Activated T-helper 2 cell treated with anti-CD3 and anti-CD28 coated beads, Interferon-gamma antibody, Interleukin-2, Interleukin-4, amounts not matched to agents 10 μg/mL and 5 μg/mL and 100 μg/mL, durations not matched to agents 14 hours and 24 hours and 36 hours (primary cell): ENCODE measurements at regions not wholly inside any gene's neighbourhood (a gene's known extent, or its start where the extent isn't known, plus 50 kb on each side); places are given as distances from the start of the nearest gene placed in this dataset.

ENCODE experiments used
- DNase-seq: peaks from one replicate; pipeline ENCODE4 v3.0.0; 2021; ENCODE audit warnings: low spot score
- H3K27ac Mint-ChIP-seq: one replicate; pipeline ENCODE4 v1.8.0; 2021; ENCODE audit warnings: mixed read lengths
- H3K27me3 Mint-ChIP-seq: one replicate; pipeline ENCODE4 v1.8.0; 2021; ENCODE audit warnings: low read depth, mixed read lengths
- H3K36me3 Mint-ChIP-seq: one replicate; pipeline ENCODE4 v1.8.0; 2021; ENCODE audit warnings: low read depth, mixed read lengths
- H3K4me1 Mint-ChIP-seq: one replicate; pipeline ENCODE4 v1.8.0; 2021; ENCODE audit warnings: low read depth, mixed read lengths
- H3K4me3 Mint-ChIP-seq: one replicate; pipeline ENCODE4 v1.8.0; 2021; ENCODE audit warnings: low read depth, mild to moderate bottlenecking, moderate library complexity, mixed read lengths
- H3K9me3 Mint-ChIP-seq: one replicate; pipeline ENCODE4 v1.8.0; 2021; ENCODE audit warnings: mixed read lengths
- intact Hi-C: fragments of 100-400 bp; cut with micrococcal nuclease; formaldehyde crosslinking; loops from one replicate; pipeline ENCODE4 v1.15.1; 2023

DNA sequence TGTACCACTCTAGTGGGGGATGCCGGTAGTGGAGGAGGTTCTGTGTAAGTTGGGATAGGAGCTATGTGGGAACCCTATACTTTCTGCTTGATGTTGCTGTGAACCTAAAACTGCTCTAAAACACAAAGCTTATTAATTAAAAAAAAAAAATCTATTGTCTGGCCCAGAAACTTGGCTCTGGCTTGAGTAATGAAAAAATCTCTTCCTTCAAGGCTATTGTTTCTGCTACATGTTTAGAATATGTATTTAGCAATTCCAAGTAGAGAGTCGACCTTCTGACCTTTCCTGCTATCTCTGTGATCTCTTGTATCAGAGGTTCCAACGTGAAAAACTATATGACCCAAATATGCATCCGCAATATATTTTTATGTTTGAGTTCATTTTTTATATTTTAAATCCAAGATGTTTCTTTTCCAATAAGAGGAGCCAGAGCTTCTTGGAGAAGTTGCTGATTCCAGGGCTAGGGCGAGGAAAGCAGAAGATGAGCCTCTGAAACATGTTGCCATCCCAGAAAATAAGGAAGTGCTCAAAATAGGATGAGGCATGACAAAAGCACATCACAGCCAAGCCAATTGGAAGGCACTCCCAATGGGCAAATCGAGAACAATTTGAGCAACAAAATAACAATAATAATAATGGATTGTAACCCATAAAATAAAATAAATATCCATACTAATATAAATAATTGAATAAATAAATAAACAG lies 184.6 kb upstream of the TMEM260 start:
- H3K9me3 Mint-ChIP-seq = no peaks in the 10 kb centered on the region
- H3K27ac Mint-ChIP-seq = no peak overlapping the region
- intact Hi-C loops = no loop called here
- no peak overlapping the region for H3K4me3 Mint-ChIP-seq
- no peak for DNase-seq
- no peaks in the 10 kb centered on the region for H3K4me1 Mint-ChIP-seq
- no peaks in the 10 kb centered on the region for H3K36me3 Mint-ChIP-seq
- peaks cover 5% of the 10 kb centered on the region for H3K27me3 Mint-ChIP-seq

DNA sequence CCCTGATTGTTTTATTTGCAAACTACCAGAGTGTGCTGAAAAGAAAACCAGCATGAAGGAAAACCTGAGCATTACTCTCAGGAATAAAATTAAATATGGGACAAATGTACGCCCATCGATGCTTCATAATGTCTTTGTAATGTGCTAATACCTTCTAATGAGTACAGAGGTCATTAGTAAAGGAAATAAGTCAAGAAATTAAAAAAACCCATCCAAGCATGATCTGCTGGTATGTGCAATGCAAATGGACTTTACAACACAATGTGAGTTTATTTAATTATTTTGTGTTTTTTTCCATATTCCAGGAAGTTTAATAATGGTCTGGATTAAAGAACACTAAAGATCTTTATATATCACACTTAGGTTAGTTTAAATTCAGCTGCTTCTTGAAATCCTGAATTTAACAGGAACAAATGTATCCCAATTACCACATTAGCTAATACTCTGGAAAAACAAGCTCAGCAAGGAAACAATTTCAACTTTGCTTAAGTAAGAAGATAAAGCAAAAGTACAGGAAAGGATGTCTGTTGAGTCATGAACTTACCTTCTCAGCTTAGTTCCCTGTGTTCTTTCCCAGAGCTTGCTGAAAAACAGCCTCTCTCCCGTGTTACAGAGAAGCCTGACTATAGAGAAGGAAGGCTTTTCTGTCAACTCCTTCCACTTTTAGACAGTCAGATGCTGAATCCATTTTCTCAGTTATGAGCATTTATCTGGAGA lies 179.3 kb upstream of the TMEM260 start:
- no peaks in the 10 kb centered on the region for H3K36me3 Mint-ChIP-seq
- intact Hi-C loops = no loop called here
- H3K4me1 Mint-ChIP-seq = no peaks in the 10 kb centered on the region
- no peak overlapping the region for H3K27ac Mint-ChIP-seq
- DNase-seq = no peak
- H3K27me3 Mint-ChIP-seq = peaks cover 3% of the 10 kb centered on the region
- H3K9me3 Mint-ChIP-seq = peaks cover 4% of the 10 kb centered on the region
- no peak overlapping the region for H3K4me3 Mint-ChIP-seq

DNA sequence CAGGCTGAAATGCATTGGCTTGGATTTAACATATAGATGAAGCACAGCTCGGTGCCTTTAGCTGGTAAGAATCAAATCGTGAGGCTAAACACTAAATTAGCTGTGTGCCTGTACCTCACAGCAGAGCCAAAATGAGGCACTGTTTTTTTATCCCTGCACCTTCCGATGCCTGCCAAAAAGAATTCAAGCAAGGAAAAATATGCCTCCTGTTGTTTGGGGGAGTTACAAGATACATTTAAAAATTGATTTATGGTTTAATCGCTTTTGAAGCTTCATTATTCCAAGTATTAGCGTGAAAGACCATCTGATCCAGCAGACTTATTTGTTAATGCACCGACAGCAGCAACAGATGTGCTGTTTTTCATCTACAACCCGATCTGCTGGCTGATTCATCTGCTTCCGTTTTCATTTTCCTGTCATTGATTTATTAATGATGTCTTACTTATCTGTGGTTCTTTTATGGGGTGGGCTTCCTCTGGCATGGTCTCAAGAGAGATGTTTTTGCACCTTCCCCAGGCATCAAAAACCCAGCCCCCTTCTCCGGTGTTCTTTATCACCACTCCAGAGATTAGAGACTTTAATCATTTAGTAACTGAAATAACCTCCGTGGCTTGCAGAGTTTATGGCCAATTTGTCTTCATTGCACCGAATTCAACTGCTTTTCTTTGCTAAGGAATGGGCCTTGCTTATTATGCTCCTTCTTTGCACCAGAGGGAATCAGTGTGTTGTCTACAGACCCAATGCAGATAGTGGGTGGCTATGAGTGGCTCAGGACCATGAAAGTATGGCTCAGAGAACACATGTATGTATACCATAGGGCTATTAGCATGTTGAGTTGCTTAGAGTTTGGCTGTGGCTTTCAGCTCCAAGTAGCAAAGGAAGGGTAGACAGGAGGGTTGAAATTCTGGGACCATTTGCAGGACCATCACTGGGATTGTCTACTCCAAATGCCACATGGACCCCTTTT lies 166.8 kb upstream of the TMEM260 start:
- Mint-ChIP-seq H3K27ac (no peak overlapping the region), H3K4me3 (peak overlapping the region; percentile 66), H3K36me3 (no peaks in the 10 kb centered on the region), H3K4me1 (peaks cover 8% of the 10 kb centered on the region), H3K27me3 (peaks cover 22% of the 10 kb centered on the region), H3K9me3 (no peaks in the 10 kb centered on the region)
- no peak for DNase-seq
- intact Hi-C loops = no loop called here

DNA sequence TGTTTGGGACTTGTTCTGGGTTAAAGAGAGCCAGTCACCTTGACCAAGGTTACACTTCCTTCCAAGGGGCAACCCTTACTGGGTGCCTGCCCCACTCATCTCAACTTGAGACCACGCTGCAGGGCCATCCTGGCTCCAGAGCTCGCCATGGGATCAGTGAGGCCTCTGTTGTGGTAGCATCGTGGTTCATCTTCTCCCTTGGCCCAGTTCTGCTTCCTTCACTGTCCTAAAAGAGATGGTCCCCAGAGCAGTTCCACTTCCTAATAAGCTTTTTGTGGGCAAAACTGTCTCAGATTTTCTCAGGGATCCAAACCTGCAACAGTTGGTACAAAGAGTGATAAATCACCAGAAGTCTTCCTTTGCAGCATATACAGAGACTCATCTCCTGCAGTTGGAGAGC lies 165.9 kb upstream of the TMEM260 start:
- intact Hi-C loops = no loop called here
- Mint-ChIP-seq H3K4me1 (peaks cover 8% of the 10 kb centered on the region), H3K9me3 (no peaks in the 10 kb centered on the region), H3K27me3 (peaks cover 21% of the 10 kb centered on the region), H3K27ac (no peak overlapping the region), H3K4me3 (no peak overlapping the region), H3K36me3 (no peaks in the 10 kb centered on the region)
- DNase-seq = no peak

DNA sequence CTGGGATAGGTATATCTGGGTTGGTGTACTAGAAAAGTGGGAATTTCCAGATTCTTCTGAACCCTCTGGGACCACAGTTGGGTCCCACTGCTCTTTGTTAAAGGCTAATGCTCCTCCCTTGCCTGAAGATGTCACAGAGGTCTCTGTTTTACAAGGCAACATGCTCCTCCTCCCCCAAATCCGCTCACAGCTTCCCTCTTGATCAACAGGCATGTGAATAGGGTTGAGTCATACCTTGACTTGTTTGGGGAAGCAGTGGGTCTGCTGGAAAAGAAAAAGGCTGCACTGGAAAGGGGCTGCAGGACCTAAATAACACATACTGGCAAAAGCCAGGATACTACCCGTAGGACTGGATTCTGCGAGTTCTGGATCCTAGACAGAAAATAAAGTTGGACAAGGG lies 165.4 kb upstream of the TMEM260 start:
- Mint-ChIP-seq H3K4me3 (no peak overlapping the region), H3K36me3 (no peaks in the 10 kb centered on the region), H3K4me1 (peaks cover 8% of the 10 kb centered on the region), H3K27ac (no peak overlapping the region), H3K27me3 (peaks cover 17% of the 10 kb centered on the region), H3K9me3 (no peaks in the 10 kb centered on the region)
- intact Hi-C loops = no loop called here
- DNase-seq = no peak

DNA sequence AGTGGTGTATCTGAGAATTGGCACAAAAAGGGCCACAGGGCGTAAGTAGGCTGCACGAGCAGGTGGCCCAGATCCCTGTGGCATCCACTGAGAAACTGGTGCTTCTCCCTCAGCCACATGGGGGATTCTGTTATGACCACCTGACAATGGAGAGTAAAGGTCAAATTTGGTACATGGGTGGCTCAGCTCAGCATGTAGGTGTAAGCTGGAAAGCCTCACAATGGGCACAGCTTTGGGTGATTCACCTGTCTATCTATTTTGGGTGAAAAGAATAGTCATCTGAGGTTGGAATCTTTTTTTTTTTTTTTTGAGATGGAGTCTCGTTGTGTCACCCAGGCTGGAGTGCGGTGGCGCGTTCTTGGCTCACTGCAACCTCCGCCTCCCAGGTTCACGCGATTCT lies 163.4 kb upstream of the TMEM260 start:
- DNase-seq = no peak
- Mint-ChIP-seq H3K9me3 (no peaks in the 10 kb centered on the region), H3K36me3 (no peaks in the 10 kb centered on the region), H3K27ac (no peak overlapping the region), H3K4me3 (no peak overlapping the region), H3K4me1 (peaks cover 8% of the 10 kb centered on the region), H3K27me3 (peaks cover 6% of the 10 kb centered on the region)
- intact Hi-C loops = no loop called here

DNA sequence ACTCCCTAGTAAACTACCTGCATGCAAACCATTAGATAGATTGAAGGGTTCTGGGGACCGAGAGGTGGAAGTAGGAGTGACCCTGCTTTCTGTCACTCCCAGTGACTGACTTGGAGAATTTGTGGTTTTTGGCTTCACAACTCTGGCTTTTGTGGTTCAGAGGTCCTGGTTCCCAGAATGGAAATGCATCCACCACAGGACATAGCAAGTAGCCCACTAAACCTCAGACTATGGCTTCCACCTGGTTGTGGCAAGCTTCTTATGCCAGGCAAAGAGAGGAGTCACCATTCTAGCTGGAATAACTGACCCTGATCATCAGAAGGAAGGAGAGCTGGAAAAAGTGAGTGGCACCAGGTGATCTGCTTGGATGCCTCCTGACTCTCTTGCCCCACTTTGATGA lies 162.4 kb upstream of the TMEM260 start:
- peaks cover 4% of the 10 kb centered on the region for H3K27me3 Mint-ChIP-seq
- intact Hi-C loops = no loop called here
- no peak for DNase-seq
- no peak overlapping the region for H3K27ac Mint-ChIP-seq
- H3K4me1 Mint-ChIP-seq = peaks cover 8% of the 10 kb centered on the region
- H3K36me3 Mint-ChIP-seq = no peaks in the 10 kb centered on the region
- no peaks in the 10 kb centered on the region for H3K9me3 Mint-ChIP-seq
- no peak overlapping the region for H3K4me3 Mint-ChIP-seq

DNA sequence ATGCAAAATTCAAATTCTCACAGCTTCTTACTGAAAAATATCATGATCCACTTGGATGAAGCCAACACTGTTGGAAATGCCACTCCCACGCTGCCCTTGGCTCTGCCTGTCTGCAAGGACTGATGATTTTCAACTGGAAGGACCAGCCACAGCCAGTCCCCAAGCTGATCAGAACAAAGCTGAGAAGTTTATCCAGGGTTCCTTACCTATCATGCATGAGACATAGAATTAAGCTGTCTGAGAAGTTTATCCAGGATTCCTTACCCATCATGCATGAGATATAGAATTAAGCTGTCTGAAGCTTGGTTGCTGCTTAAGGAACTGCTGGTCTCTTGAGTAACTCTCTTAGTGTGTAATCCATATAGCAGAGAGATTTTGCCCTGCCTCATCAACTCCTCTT lies 159.8 kb upstream of the TMEM260 start:
- no peak overlapping the region for H3K4me3 Mint-ChIP-seq
- H3K36me3 Mint-ChIP-seq = no peaks in the 10 kb centered on the region
- no peaks in the 10 kb centered on the region for H3K4me1 Mint-ChIP-seq
- H3K27me3 Mint-ChIP-seq = peaks cover 4% of the 10 kb centered on the region
- H3K9me3 Mint-ChIP-seq = no peaks in the 10 kb centered on the region
- intact Hi-C loops = no loop called here
- no peak for DNase-seq
- H3K27ac Mint-ChIP-seq = no peak overlapping the region

DNA sequence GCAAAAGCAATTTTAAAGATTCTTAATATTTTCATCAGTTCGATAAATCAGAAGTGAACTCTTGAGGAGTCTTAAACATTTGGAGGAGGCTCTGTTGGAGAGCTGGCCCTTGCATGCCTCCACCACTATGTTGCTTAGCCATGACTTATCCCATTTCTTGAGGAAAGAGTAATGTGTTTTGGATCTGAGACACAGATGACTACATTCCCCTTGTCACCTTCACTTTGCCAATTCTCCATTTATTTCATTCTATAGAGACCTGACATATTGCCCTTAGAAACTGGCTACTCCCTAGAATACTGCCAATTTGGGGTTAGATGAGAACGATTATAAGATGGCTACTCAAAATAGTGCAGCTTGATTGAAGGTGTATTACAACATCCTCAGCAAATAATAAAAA lies 157.4 kb upstream of the TMEM260 start:
- Mint-ChIP-seq H3K9me3 (no peaks in the 10 kb centered on the region), H3K4me3 (no peak overlapping the region), H3K27ac (no peak overlapping the region), H3K4me1 (no peaks in the 10 kb centered on the region), H3K27me3 (peaks cover 4% of the 10 kb centered on the region), H3K36me3 (no peaks in the 10 kb centered on the region)
- intact Hi-C loops = no loop called here
- no peak for DNase-seq

DNA sequence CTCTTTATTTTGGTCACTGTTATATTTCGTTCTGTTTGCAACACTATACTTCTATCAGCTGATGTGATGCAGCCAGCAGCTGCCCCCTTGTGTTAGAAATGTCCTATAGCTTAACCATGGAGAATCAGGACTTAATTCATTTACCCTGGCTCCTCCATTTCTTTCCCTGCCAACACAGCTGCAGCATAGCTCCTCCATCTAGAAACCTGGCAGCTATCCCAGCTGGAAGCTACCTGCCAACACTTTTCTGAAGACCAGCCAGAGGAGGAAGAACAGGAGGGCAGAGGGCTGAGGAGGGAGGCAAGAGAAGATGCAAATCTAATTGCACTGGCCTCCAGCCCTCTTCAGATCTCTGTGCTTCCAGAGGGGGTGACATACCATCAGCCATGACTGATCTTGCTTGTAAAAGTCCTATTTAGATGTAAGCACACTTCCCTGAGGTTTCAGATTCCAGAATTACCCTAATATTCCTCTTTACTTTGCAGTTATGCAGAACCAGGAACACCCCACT lies 156.8 kb upstream of the TMEM260 start:
- Mint-ChIP-seq H3K4me3 (no peak overlapping the region), H3K27ac (no peak overlapping the region), H3K27me3 (peaks cover 2% of the 10 kb centered on the region), H3K9me3 (no peaks in the 10 kb centered on the region), H3K36me3 (no peaks in the 10 kb centered on the region), H3K4me1 (no peaks in the 10 kb centered on the region)
- no peak for DNase-seq
- intact Hi-C loops = no loop called here

DNA sequence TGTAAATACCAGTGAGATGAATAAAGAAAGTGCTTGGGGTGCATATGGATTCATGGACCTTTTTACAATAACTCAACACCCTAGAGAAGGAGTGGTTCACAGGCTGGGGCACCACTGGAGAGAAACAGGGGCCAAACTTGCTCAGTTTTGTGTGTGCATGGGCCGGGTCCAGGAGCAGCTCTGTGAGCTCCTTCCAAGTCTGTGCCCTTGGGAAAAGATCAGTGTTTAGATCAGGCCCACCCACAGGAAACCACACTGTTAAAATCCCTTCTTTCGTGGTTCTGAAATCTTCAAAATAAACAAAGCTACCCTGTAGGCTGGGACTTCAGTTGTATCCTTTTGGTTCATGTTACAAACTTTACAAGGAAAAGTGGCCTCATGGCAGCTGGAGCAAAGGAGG lies 156.1 kb upstream of the TMEM260 start:
- Mint-ChIP-seq H3K27ac (no peak overlapping the region), H3K4me3 (no peak overlapping the region), H3K4me1 (no peaks in the 10 kb centered on the region), H3K36me3 (no peaks in the 10 kb centered on the region), H3K27me3 (peaks cover 2% of the 10 kb centered on the region), H3K9me3 (no peaks in the 10 kb centered on the region)
- intact Hi-C loops = no loop called here
- DNase-seq = no peak

DNA sequence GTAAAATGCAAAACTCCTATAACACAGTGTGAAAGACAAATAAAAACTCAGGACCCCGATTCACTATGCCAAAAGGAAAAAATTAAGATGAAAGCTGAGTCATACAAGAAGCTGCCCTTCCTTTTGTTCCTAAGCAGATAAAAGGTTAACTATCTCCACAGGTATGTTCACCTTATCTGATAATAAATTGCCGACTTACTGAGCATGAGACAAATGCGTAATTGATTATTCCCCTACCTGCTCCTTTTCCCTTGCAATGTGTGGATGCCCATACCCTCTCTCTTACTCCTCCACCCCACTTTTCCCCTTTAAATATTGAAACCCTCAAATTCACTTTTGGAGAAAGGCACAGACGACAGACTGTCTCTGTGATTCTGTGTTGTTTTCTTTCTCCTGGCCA lies 148.6 kb upstream of the TMEM260 start:
- H3K9me3 Mint-ChIP-seq = no peaks in the 10 kb centered on the region
- H3K4me3 Mint-ChIP-seq = no peak overlapping the region
- H3K27ac Mint-ChIP-seq = no peak overlapping the region
- H3K27me3 Mint-ChIP-seq = peaks cover 3% of the 10 kb centered on the region
- intact Hi-C loops = no loop called here
- H3K4me1 Mint-ChIP-seq = no peaks in the 10 kb centered on the region
- no peak for DNase-seq
- no peaks in the 10 kb centered on the region for H3K36me3 Mint-ChIP-seq
